ENCODE measurements at regions not wholly inside any gene's neighbourhood (a gene's known extent, or its start where the extent isn't known, plus 50 kb on each side); places are given as distances from the start of the nearest gene placed in this dataset.

- no peak overlapping the region for H3K27ac ChIP-seq
- DNase-seq (ENCODE audit: low read depth in 1 of 2, low spot score in 1 of 2): no peak
- no peak for TF ChIP-seq CTCF (IDR thresholded peaks at IDR 0.05; ENCODE audit: low read depth, low read length)
Observed at GRCh38 chr13:30100226-30100625, 207.1 kb downstream of the KATNAL1 start.

GRCh38 chr13:30097701-30098100, 209.7 kb downstream of the KATNAL1 start:
- H3K27ac ChIP-seq: no peak overlapping the region
- no peak for TF ChIP-seq CTCF (IDR thresholded peaks at IDR 0.05; ENCODE audit: low read depth, low read length)
- no peak for DNase-seq (ENCODE audit: low read depth in 1 of 2, low spot score in 1 of 2)
- H3K36me3 ChIP-seq: no peaks in the 10 kb centered on the region
- no peaks in the 10 kb centered on the region for H3K9me3 ChIP-seq (ENCODE audit: low read depth)
- H3K4me3 ChIP-seq: no peak overlapping the region
- H3K4me1 ChIP-seq (ENCODE audit: low read depth): no peaks in the 10 kb centered on the region
- H3K27me3 ChIP-seq: no peaks in the 10 kb centered on the region

More at GRCh38 chr13:30100226-30100625, 207.1 kb downstream of the KATNAL1 start:
- H3K27me3 ChIP-seq: no peaks in the 10 kb centered on the region
- no peaks in the 10 kb centered on the region for H3K36me3 ChIP-seq
- H3K9me3 ChIP-seq (ENCODE audit: low read depth): no peaks in the 10 kb centered on the region
- H3K4me1 ChIP-seq (ENCODE audit: low read depth): no peaks in the 10 kb centered on the region
- H3K4me3 ChIP-seq: no peak overlapping the region

- TF ChIP-seq CTCF (IDR thresholded peaks at IDR 0.05; ENCODE audit: low read depth, low read length): no peak
- H3K9me3 ChIP-seq (ENCODE audit: low read depth): no peaks in the 10 kb centered on the region
Observed at GRCh38 chr13:30097089-30097488, 210.3 kb downstream of the KATNAL1 start.

GRCh38 chr13:30094015-30094414, 213.3 kb downstream of the KATNAL1 start:
- H3K4me1 ChIP-seq (ENCODE audit: low read depth): no peaks in the 10 kb centered on the region
- no peaks in the 10 kb centered on the region for H3K9me3 ChIP-seq (ENCODE audit: low read depth)
- no peak for DNase-seq (ENCODE audit: low read depth in 1 of 2, low spot score in 1 of 2)
- no peaks in the 10 kb centered on the region for H3K36me3 ChIP-seq
- H3K4me3 ChIP-seq: no peak overlapping the region
- TF ChIP-seq CTCF (IDR thresholded peaks at IDR 0.05; ENCODE audit: low read depth, low read length): no peak
- no peaks in the 10 kb centered on the region for H3K27me3 ChIP-seq
- H3K27ac ChIP-seq: no peak overlapping the region

More at GRCh38 chr13:30097089-30097488, 210.3 kb downstream of the KATNAL1 start:
- Histone ChIP-seq H3K36me3 (no peaks in the 10 kb centered on the region), H3K4me3 (no peak overlapping the region), H3K4me1 (ENCODE audit: low read depth) (no peaks in the 10 kb centered on the region), H3K27ac (no peak overlapping the region), H3K27me3 (no peaks in the 10 kb centered on the region)
- DNase-seq (ENCODE audit: low read depth in 1 of 2, low spot score in 1 of 2): no peak

- no peak for TF ChIP-seq CTCF (IDR thresholded peaks at IDR 0.05; ENCODE audit: low read depth, low read length)
- Histone ChIP-seq H3K4me3 (no peak overlapping the region), H3K9me3 (ENCODE audit: low read depth) (no peaks in the 10 kb centered on the region), H3K4me1 (ENCODE audit: low read depth) (no peaks in the 10 kb centered on the region), H3K27ac (no peak overlapping the region), H3K36me3 (no peaks in the 10 kb centered on the region), H3K27me3 (no peaks in the 10 kb centered on the region)
- DNase-seq (ENCODE audit: low read depth in 1 of 2, low spot score in 1 of 2): no peak
Observed at GRCh38 chr13:30093236-30093635, 214.1 kb downstream of the KATNAL1 start.

GRCh38 chr13:30091691-30092090, 215.7 kb downstream of the KATNAL1 start:
- TF ChIP-seq CTCF (IDR thresholded peaks at IDR 0.05; ENCODE audit: low read depth, low read length): no peak
- no peak overlapping the region for H3K27ac ChIP-seq
- no peaks in the 10 kb centered on the region for H3K36me3 ChIP-seq
- H3K4me1 ChIP-seq (ENCODE audit: low read depth): no peaks in the 10 kb centered on the region
- no peak for DNase-seq (ENCODE audit: low read depth in 1 of 2, low spot score in 1 of 2)
- H3K27me3 ChIP-seq: no peaks in the 10 kb centered on the region
- no peak overlapping the region for H3K4me3 ChIP-seq
- no peaks in the 10 kb centered on the region for H3K9me3 ChIP-seq (ENCODE audit: low read depth)

Measured in cardiac muscle cell (in vitro differentiated cells and primary cell).